SK-N-SH treated with all-trans-retinoic acid at 6 μM for 48 hours (cell line): ENCODE measurements at regions not wholly inside any gene's neighbourhood (a gene's known extent, or its start where the extent isn't known, plus 50 kb on each side); places are given as distances from the start of the nearest gene placed in this dataset.

ENCODE experiments used
- ATAC-seq: fragments of 200-7000 bp; cut with Tn5 transposase; 3 replicates; pipeline ENCODE4 v1.9.1; 2020; ENCODE audit warnings: mild to moderate bottlenecking, moderate library complexity
- ARNTL ChIP-seq: fragments of 450-650 bp; formaldehyde crosslinking; IDR thresholded peaks from 2 replicates; pipeline ENCODE4 v1.5.0; 2020; ENCODE audit warnings: low read depth, mild to moderate bottlenecking, moderate library complexity, borderline replicate concordance
- BACH2 ChIP-seq: fragments of 250-450 bp; sonication (Bioruptor Pico); IDR thresholded peaks from 2 replicates; pipeline ENCODE4 v1.9.0; 2021; ENCODE audit warnings: mild to moderate bottlenecking, borderline replicate concordance
- CSDC2 ChIP-seq: fragments of 250-450 bp; sonication (Bioruptor Pico); IDR thresholded peaks from 2 replicates; pipeline ENCODE4 v1.5.0; 2020; ENCODE audit warnings: mild to moderate bottlenecking, moderate library complexity
- ESRRG ChIP-seq: fragments of 250-450 bp; sonication (Bioruptor Pico); IDR thresholded peaks from 2 replicates; pipeline ENCODE4 v1.6.1; 2021; ENCODE audit warnings: mild to moderate bottlenecking
- GLIS3 ChIP-seq: fragments of 250-450 bp; sonication (Bioruptor Pico); IDR thresholded peaks from 2 replicates; pipeline ENCODE4 v1.5.0; 2020; ENCODE audit warnings: mild to moderate bottlenecking, moderate library complexity
- ISL1 ChIP-seq: fragments of 250-450 bp; sonication (Bioruptor Pico); IDR thresholded peaks from 2 replicates; pipeline ENCODE4 v2.1.2; 2022; ENCODE audit warnings: mild to moderate bottlenecking, moderate library complexity
- OSR1 ChIP-seq: fragments of 250-450 bp; sonication (Bioruptor Pico); IDR thresholded peaks from 2 replicates; pipeline ENCODE4 v1.8.0; 2022; ENCODE audit warnings: moderate library complexity, mild to moderate bottlenecking, inconsistent platforms
- RARB ChIP-seq: fragments of 250-450 bp; sonication (Bioruptor Pico); IDR thresholded peaks from 2 replicates; pipeline ENCODE4 v1.8.0; 2021; ENCODE audit warnings: mild to moderate bottlenecking, moderate library complexity
- SNAI2 ChIP-seq: fragments of 250-450 bp; sonication (Bioruptor Pico); IDR thresholded peaks from 2 replicates; pipeline ENCODE4 v1.5.0; 2020; ENCODE audit warnings: mild to moderate bottlenecking, moderate library complexity
- TCF4 ChIP-seq: fragments of 250-450 bp; sonication (Bioruptor Pico); IDR thresholded peaks from 2 replicates; pipeline ENCODE4 v1.8.0; 2021; ENCODE audit warnings: mild to moderate bottlenecking, moderate library complexity, borderline replicate concordance
- TOX ChIP-seq: fragments of 250-450 bp; sonication (Bioruptor Pico); IDR thresholded peaks from 2 replicates; pipeline ENCODE4 v1.8.0; 2021; ENCODE audit warnings: mild to moderate bottlenecking, moderate library complexity, borderline replicate concordance
- ZC3H10 ChIP-seq: fragments of 250-450 bp; sonication (Bioruptor Pico); IDR thresholded peaks from 2 replicates; pipeline ENCODE4 v1.5.1; 2021; ENCODE audit warnings: mild to moderate bottlenecking, moderate library complexity
- ZFP3 ChIP-seq: fragments of 250-450 bp; sonication (Bioruptor Pico); IDR thresholded peaks from 2 replicates; pipeline ENCODE4 v1.5.0; 2020; ENCODE audit warnings: mild to moderate bottlenecking, moderate library complexity
- ZFP30 ChIP-seq: fragments of 450-650 bp; formaldehyde crosslinking; IDR thresholded peaks from 2 replicates; pipeline ENCODE4 v1.5.0; 2022; ENCODE audit warnings: mild to moderate bottlenecking, moderate library complexity
- ZNF565 ChIP-seq: fragments of 450-650 bp; formaldehyde crosslinking; conservative IDR thresholded peaks from 2 replicates; pipeline ENCODE4 v1.5.0; 2020; ENCODE audit warnings: low read depth, mild to moderate bottlenecking, moderate library complexity
- ZNF70 ChIP-seq: fragments of 450-650 bp; formaldehyde crosslinking; IDR thresholded peaks from 2 replicates; pipeline ENCODE4 v1.5.0; 2020; ENCODE audit warnings: mild to moderate bottlenecking, moderate library complexity
- ZNF8 ChIP-seq: fragments of 450-650 bp; formaldehyde crosslinking; IDR thresholded peaks from 2 replicates; pipeline ENCODE4 v1.5.0; 2020; ENCODE audit warnings: mild to moderate bottlenecking, moderate library complexity
- TF ChIP-seq, protein P1 (sequence below): fragments of 250-450 bp; sonication (Bioruptor Pico); IDR thresholded peaks from 2 replicates; pipeline ENCODE4 v1.5.1; 2021; ENCODE audit warnings: mild to moderate bottlenecking, moderate library complexity
- TF ChIP-seq, protein P2 (sequence below): fragments of 250-450 bp; sonication (Bioruptor Pico); IDR thresholded peaks from 2 replicates; pipeline ENCODE4 v1.8.0; 2020; ENCODE audit warnings: mild to moderate bottlenecking, moderate library complexity, borderline replicate concordance
- TF ChIP-seq, protein P3 (sequence below): fragments of 250-450 bp; sonication (Bioruptor Pico); IDR thresholded peaks from 2 replicates; pipeline ENCODE4 v1.5.1; 2020; ENCODE audit warnings: low read depth, mild to moderate bottlenecking, moderate library complexity
- TF ChIP-seq, protein P4 (sequence below): fragments of 250-450 bp; sonication (Bioruptor Pico); IDR thresholded peaks from 2 replicates; pipeline ENCODE4 v1.8.0; 2021; ENCODE audit warnings: low read depth, mild to moderate bottlenecking, moderate library complexity, borderline replicate concordance
- TF ChIP-seq, protein P5 (sequence below): fragments of 250-450 bp; sonication (Bioruptor Pico); IDR thresholded peaks from 2 replicates; pipeline ENCODE4 v1.5.0; 2020; ENCODE audit warnings: mild to moderate bottlenecking, moderate library complexity

DNA sequence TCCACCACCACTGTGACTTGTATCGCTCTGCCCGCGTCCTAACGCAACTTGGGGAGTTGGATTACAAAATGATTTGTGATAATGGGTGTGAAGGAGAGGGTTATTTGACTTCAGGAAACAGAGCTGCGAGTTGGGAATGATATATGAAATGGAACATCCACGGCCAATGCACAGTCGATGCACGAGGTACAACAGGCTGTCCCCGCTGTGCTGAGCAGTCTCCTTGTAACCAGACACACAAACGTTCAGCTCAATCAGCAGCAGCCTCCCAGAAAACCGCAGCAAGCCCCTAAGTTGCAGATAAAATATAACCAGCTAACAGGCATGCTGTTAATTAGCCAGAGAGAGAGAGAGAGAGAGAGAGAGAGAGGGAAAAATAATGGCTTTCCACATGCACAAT is 332.7 kb upstream of the MGMT start:
- no peak for ATAC-seq
- TF ChIP-seq GLIS3 (CRISPR knock-in tag) (no peak), SNAI2 (no peak), ZFP30 (CRISPR knock-in tag) (no peak), ISL1 (no peak), ARNTL (CRISPR knock-in tag) (no peak), ZFP3 (CRISPR knock-in tag) (no peak)
- TF ChIP-seq, protein P1, sequence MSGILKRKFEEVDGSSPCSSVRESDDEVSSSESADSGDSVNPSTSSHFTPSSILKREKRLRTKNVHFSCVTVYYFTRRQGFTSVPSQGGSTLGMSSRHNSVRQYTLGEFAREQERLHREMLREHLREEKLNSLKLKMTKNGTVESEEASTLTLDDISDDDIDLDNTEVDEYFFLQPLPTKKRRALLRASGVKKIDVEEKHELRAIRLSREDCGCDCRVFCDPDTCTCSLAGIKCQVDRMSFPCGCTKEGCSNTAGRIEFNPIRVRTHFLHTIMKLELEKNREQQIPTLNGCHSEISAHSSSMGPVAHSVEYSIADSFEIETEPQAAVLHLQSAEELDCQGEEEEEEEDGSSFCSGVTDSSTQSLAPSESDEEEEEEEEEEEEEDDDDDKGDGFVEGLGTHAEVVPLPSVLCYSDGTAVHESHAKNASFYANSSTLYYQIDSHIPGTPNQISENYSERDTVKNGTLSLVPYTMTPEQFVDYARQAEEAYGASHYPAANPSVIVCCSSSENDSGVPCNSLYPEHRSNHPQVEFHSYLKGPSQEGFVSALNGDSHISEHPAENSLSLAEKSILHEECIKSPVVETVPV = no peak
- TF ChIP-seq, protein P2, sequence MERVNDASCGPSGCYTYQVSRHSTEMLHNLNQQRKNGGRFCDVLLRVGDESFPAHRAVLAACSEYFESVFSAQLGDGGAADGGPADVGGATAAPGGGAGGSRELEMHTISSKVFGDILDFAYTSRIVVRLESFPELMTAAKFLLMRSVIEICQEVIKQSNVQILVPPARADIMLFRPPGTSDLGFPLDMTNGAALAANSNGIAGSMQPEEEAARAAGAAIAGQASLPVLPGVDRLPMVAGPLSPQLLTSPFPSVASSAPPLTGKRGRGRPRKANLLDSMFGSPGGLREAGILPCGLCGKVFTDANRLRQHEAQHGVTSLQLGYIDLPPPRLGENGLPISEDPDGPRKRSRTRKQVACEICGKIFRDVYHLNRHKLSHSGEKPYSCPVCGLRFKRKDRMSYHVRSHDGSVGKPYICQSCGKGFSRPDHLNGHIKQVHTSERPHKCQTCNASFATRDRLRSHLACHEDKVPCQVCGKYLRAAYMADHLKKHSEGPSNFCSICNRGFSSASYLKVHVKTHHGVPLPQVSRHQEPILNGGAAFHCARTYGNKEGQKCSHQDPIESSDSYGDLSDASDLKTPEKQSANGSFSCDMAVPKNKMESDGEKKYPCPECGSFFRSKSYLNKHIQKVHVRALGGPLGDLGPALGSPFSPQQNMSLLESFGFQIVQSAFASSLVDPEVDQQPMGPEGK = no peak

DNA sequence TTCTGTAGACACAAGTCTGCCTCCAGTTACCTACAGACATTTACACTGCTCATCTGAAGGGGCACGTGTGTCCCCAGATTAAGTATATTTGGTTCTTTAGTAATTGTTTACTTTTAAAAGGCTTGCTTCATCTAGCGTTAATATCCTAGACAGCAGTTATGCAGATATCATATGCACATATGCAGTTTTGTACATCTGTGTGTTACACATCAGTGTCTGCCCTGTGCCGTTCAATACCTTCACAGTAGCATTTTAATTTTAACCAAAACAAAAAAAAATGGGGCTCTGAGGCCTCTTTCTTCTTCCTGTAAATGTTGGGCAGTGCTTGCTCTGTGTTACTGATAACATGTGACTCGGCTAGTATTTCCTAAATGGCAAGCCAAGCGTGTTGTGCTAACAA is 331.4 kb upstream of the MGMT start:
- no peak for ATAC-seq
- TF ChIP-seq OSR1 (CRISPR knock-in tag) = no peak
- no peak for TF ChIP-seq ZNF70 (CRISPR knock-in tag)
- TF ChIP-seq, protein P1 = no peak
- no peak for TF ChIP-seq GLIS3 (CRISPR knock-in tag)
- TF ChIP-seq ZNF8 (CRISPR knock-in tag) = no peak
- no peak for TF ChIP-seq ZC3H10 (CRISPR knock-in tag)
- TF ChIP-seq, protein P3, sequence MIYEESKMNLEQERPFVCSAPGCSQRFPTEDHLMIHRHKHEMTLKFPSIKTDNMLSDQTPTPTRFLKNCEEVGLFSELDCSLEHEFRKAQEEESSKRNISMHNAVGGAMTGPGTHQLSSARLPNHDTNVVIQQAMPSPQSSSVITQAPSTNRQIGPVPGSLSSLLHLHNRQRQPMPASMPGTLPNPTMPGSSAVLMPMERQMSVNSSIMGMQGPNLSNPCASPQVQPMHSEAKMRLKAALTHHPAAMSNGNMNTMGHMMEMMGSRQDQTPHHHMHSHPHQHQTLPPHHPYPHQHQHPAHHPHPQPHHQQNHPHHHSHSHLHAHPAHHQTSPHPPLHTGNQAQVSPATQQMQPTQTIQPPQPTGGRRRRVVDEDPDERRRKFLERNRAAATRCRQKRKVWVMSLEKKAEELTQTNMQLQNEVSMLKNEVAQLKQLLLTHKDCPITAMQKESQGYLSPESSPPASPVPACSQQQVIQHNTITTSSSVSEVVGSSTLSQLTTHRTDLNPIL = no peak
- no peak for TF ChIP-seq TOX
- no peak for TF ChIP-seq RARB
- no peak for TF ChIP-seq ZFP30 (CRISPR knock-in tag)
- no peak for TF ChIP-seq TCF4 (CRISPR knock-in tag)
- TF ChIP-seq ESRRG (CRISPR knock-in tag) = no peak
- no peak for TF ChIP-seq CSDC2
- no peak for TF ChIP-seq ISL1
- TF ChIP-seq SNAI2 = no peak
- TF ChIP-seq, protein P4, sequence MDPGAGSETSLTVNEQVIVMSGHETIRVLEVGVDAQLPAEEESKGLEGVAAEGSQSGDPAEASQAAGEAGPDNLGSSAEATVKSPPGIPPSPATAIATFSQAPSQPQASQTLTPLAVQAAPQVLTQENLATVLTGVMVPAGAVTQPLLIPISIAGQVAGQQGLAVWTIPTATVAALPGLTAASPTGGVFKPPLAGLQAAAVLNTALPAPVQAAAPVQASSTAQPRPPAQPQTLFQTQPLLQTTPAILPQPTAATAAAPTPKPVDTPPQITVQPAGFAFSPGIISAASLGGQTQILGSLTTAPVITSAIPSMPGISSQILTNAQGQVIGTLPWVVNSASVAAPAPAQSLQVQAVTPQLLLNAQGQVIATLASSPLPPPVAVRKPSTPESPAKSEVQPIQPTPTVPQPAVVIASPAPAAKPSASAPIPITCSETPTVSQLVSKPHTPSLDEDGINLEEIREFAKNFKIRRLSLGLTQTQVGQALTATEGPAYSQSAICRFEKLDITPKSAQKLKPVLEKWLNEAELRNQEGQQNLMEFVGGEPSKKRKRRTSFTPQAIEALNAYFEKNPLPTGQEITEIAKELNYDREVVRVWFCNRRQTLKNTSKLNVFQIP (CRISPR knock-in tag) = no peak
- TF ChIP-seq, protein P2 = no peak
- no peak for TF ChIP-seq ZNF565 (CRISPR knock-in tag)
- TF ChIP-seq, all 23 proteins: peak for 0

DNA sequence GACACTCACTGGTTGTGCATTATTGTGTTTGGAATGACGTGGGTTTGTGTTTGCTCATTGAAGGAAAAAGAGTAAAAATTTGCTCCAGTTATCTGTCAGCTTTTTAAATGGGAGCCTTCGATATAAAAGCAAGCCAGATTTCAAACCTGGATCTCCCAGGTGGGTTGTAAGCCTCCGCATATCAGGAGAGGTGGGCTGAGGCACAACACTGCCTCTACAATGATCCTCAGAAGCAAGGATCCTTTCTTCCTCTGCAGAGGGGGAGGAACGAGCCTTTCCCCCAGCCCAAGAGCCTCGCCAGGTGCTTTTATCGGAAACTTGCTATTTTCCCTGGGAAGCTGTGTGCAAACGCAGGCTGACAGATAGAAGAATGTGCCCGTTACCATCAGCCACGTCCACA is 331.0 kb upstream of the MGMT start:
- TF ChIP-seq BACH2 (CRISPR knock-in tag) = no peak
- TF ChIP-seq, protein P5, sequence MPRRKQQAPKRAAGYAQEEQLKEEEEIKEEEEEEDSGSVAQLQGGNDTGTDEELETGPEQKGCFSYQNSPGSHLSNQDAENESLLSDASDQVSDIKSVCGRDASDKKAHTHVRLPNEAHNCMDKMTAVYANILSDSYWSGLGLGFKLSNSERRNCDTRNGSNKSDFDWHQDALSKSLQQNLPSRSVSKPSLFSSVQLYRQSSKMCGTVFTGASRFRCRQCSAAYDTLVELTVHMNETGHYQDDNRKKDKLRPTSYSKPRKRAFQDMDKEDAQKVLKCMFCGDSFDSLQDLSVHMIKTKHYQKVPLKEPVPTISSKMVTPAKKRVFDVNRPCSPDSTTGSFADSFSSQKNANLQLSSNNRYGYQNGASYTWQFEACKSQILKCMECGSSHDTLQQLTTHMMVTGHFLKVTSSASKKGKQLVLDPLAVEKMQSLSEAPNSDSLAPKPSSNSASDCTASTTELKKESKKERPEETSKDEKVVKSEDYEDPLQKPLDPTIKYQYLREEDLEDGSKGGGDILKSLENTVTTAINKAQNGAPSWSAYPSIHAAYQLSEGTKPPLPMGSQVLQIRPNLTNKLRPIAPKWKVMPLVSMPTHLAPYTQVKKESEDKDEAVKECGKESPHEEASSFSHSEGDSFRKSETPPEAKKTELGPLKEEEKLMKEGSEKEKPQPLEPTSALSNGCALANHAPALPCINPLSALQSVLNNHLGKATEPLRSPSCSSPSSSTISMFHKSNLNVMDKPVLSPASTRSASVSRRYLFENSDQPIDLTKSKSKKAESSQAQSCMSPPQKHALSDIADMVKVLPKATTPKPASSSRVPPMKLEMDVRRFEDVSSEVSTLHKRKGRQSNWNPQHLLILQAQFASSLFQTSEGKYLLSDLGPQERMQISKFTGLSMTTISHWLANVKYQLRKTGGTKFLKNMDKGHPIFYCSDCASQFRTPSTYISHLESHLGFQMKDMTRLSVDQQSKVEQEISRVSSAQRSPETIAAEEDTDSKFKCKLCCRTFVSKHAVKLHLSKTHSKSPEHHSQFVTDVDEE (CRISPR knock-in tag) = no peak
- TF ChIP-seq, protein P3 = no peak
- TF ChIP-seq ZNF565 (CRISPR knock-in tag) = no peak
- TF ChIP-seq CSDC2 = no peak
- no peak for TF ChIP-seq ARNTL (CRISPR knock-in tag)
- TF ChIP-seq OSR1 (CRISPR knock-in tag) = no peak
- TF ChIP-seq, protein P2 = no peak
- TF ChIP-seq ZFP3 (CRISPR knock-in tag) = no peak
- TF ChIP-seq TOX = no peak
- TF ChIP-seq RARB = no peak
- TF ChIP-seq, all 23 proteins: peak for 0
- ATAC-seq = no peak
